CD4-positive, alpha-beta T cell (primary cell): ENCODE measurements at regions not wholly inside any gene's neighbourhood (a gene's known extent, or its start where the extent isn't known, plus 50 kb on each side); places are given as distances from the start of the nearest gene placed in this dataset.

ENCODE experiments used
- ATAC-seq: fragments of 200-7000 bp; cut with Tn5 transposase; one replicate; pipeline ENCODE4 v1.10.0; 2022; ENCODE audit warnings: mild to moderate bottlenecking; ENCODE audit not compliant: poor library complexity
- CTCF ChIA-PET: fragments of 350-600 bp; sonication (Branson Sonifier 250); formaldehyde crosslinking; loops from one replicate; lab custom pipeline; 2021; ENCODE audit warnings: antibody characterized with exemption, inconsistent platforms; lab: Charles Lee
- POLR2A ChIA-PET: fragments of 350-600 bp; sonication (Branson Sonifier 250); formaldehyde crosslinking; loops from one replicate; lab custom pipeline; 2021; ENCODE audit warnings: antibody characterized with exemption, inconsistent platforms; lab: Charles Lee
- DNase-seq, 14 experiments: peaks; one replicate each; pipeline ENCODE4 v3.0.0-alpha.2; 2013 to 2020; ENCODE audit warnings: mixed read lengths in 2 of 14
- H3K27ac ChIP-seq, 2 donors: one replicate each; pipeline versions ENCODE4 v1.5.1 to v1.7.0; 2013; ENCODE audit warnings: low read length in 2 of 2, low read depth in 1 of 2, mild to moderate bottlenecking in 1 of 2
- H3K27me3 ChIP-seq, 2 experiments: 1 replicate in 1 of 2; 2 replicates in 1 of 2; pipeline versions ENCODE4 v1.6.1 to v1.7.0; 2013; ENCODE audit warnings: low read length in 2 of 2, control low read depth in 1 of 2, mild to moderate bottlenecking in 1 of 2, moderate library complexity in 1 of 2; ENCODE audit not compliant: insufficient read depth in 2 of 2, control insufficient read depth in 1 of 2
- H3K36me3 ChIP-seq: one replicate; pipeline ENCODE4 v1.6.1; 2013; ENCODE audit warnings: low read length, control low read depth; ENCODE audit not compliant: insufficient read depth
- H3K4me1 ChIP-seq: one replicate; pipeline ENCODE4 v1.6.1; 2013; ENCODE audit warnings: low read length, control low read depth; ENCODE audit not compliant: insufficient read depth
- H3K4me3 ChIP-seq: one replicate; pipeline ENCODE4 v1.5.1; 2013; ENCODE audit warnings: mild to moderate bottlenecking, low read length, moderate library complexity
- H3K9me3 ChIP-seq, 2 experiments: 1 replicate in 1 of 2; 2 replicates in 1 of 2; pipeline versions ENCODE4 v1.6.1 to v1.7.0; 2013; ENCODE audit warnings: low read length in 2 of 2, mild to moderate bottlenecking in 2 of 2, control low read depth in 1 of 2, moderate library complexity in 1 of 2; ENCODE audit not compliant: control insufficient read depth in 1 of 2, insufficient read depth in 1 of 2
- H3K27ac Mint-ChIP-seq: one replicate; pipeline ENCODE4 v1.8.0; 2020; ENCODE audit warnings: mixed read lengths
- H3K27me3 Mint-ChIP-seq: one replicate; pipeline ENCODE4 v1.8.0; 2021; ENCODE audit warnings: mixed read lengths
- H3K36me3 Mint-ChIP-seq: one replicate; pipeline ENCODE4 v1.8.0; 2021; ENCODE audit warnings: low read depth, mixed read lengths
- H3K4me1 Mint-ChIP-seq: one replicate; pipeline ENCODE4 v1.8.0; 2021; ENCODE audit warnings: low read depth, mixed read lengths
- H3K4me3 Mint-ChIP-seq: one replicate; pipeline ENCODE4 v1.8.0; 2020; ENCODE audit warnings: mild to moderate bottlenecking, mixed read lengths
- H3K9me3 Mint-ChIP-seq: one replicate; pipeline ENCODE4 v1.8.0; 2020; ENCODE audit warnings: mixed read lengths
- intact Hi-C, 2 experiments: fragments of 100-400 bp; cut with DNase I in 1 of 2; cut with micrococcal nuclease in 1 of 2; formaldehyde crosslinking; loops; one replicate each; pipeline versions ENCODE4 v1.15.1 to v1.9.0; 2023 to 2025; cut with DNase I, micrococcal nuclease
- TF ChIP-seq, protein P1 (sequence below): fragments of 200-600 bp; IDR thresholded peaks from one replicate; pipeline ENCODE4 v1.8.0; 2022; ENCODE audit warnings: antibody characterized with exemption, mild to moderate bottlenecking

DNA sequence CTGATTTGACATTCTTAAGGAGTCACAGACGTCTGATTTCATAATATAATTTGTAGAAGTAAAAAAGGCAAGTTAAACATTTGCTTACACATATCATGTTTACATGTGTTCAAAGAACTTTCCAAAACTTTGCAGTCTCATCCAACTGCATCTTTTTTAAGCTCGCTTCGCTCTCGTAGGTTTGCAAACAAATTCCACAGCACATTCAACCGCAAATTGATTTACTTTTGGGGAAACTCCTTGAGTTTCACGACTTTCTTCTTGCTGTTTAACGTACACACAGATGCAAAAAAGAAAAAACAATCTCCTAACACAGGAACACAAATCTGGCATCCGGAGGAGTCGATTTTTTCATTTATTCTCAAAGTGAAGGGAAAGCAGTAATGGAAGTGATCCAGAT, 1149.5 kb downstream of the VRK1 start:
- ChIA-PET CTCF (no interaction called here), POLR2A (no interaction called here)
- H3K4me3 Mint-ChIP-seq: no peak overlapping the region
- Histone ChIP-seq H3K4me1 (no peaks in the 10 kb centered on the region), H3K9me3 (peaks cover 0 to 3% of the 10 kb centered on the region in 2 experiments), H3K27ac (no peak overlapping the region), H3K27me3 (no peaks in the 10 kb centered on the region), H3K4me3 (no peak overlapping the region), H3K36me3 (peaks cover 31% of the 10 kb centered on the region)
- H3K9me3 Mint-ChIP-seq: no peaks in the 10 kb centered on the region
- ATAC-seq (no peak), DNase-seq (no peak)
- no peak overlapping the region for H3K27ac Mint-ChIP-seq
- intact Hi-C loops: no loop called here
- H3K27me3 Mint-ChIP-seq: no peaks in the 10 kb centered on the region
- TF ChIP-seq, protein P1, sequence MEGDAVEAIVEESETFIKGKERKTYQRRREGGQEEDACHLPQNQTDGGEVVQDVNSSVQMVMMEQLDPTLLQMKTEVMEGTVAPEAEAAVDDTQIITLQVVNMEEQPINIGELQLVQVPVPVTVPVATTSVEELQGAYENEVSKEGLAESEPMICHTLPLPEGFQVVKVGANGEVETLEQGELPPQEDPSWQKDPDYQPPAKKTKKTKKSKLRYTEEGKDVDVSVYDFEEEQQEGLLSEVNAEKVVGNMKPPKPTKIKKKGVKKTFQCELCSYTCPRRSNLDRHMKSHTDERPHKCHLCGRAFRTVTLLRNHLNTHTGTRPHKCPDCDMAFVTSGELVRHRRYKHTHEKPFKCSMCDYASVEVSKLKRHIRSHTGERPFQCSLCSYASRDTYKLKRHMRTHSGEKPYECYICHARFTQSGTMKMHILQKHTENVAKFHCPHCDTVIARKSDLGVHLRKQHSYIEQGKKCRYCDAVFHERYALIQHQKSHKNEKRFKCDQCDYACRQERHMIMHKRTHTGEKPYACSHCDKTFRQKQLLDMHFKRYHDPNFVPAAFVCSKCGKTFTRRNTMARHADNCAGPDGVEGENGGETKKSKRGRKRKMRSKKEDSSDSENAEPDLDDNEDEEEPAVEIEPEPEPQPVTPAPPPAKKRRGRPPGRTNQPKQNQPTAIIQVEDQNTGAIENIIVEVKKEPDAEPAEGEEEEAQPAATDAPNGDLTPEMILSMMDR: no peak
- H3K4me1 Mint-ChIP-seq: peaks cover 48% of the 10 kb centered on the region
- peaks cover 88% of the 10 kb centered on the region for H3K36me3 Mint-ChIP-seq

DNA sequence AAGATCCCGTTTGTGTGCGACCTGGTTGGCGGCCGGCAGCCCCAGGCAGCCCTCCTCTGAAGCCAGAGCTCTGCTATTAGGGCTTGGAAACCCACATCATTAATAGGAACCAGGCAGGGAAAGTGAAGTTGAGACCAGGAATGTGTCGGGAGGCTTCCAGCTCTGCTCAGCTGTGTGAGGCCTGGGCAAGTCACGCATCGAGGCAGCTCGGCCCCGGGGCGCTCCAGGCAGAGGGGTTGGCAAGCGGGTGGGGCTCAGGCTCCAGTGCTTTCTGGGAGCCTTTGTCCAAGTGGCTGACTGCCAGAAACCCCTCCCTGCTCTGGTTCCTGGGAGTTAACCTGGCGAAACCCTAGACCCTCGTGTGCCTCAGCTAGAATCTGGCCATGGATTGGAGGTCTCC, 1151.7 kb downstream of the VRK1 start:
- Mint-ChIP-seq H3K9me3 (no peaks in the 10 kb centered on the region), H3K4me1 (peaks cover 58% of the 10 kb centered on the region), H3K4me3 (no peak overlapping the region), H3K27ac (no peak overlapping the region), H3K36me3 (peaks cover 84% of the 10 kb centered on the region), H3K27me3 (no peaks in the 10 kb centered on the region)
- DNase-seq: no peak
- Histone ChIP-seq H3K36me3 (peaks cover 34% of the 10 kb centered on the region), H3K27me3 (no peaks in the 10 kb centered on the region), H3K27ac (no peak overlapping the region), H3K4me3 (no peak overlapping the region), H3K9me3 (no peaks in the 10 kb centered on the region), H3K4me1 (no peaks in the 10 kb centered on the region)
- intact Hi-C loops: no loop called here
- no peak for ATAC-seq
- ChIA-PET CTCF (no interaction called here), POLR2A (no interaction called here)
- TF ChIP-seq, protein P1: no peak

DNA sequence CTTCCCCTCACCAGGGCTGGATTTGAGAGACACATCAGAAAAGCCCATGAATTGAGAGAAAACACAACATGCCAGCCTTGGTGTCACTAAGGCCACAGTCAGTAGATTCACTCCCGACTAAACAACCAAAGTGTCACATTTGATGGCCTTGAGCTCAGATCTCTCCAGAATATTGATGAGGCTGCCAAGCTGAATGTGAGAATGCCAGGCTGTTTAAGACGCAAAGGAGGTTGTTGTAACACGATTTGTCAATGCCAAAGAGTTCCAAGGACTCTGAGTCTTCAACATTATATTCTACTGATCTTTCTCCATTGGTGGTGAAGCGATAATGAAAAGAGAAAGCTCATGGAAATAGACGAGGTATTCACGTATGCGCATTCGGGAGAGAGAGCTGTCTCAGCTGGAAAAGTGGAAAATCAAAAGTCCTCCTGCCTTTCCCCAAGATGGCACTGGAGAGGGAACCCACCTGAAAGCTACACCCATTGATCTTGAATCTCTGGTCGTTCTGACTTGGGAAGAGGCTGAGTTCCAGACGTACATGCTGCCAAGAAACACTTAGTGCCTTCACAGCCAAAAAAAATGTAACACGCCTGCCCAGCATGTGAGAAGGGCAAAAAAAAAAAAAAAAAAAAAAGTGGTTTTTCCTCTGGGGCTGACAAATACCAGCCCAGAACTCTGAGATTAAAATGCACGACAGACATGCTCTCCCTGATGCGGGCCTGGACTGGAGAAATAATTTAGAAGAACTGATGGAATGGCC, 1159.6 kb downstream of the VRK1 start:
- Mint-ChIP-seq H3K4me3 (no peak overlapping the region), H3K27ac (no peak overlapping the region), H3K27me3 (no peaks in the 10 kb centered on the region), H3K4me1 (peaks cover 73% of the 10 kb centered on the region), H3K9me3 (peaks cover 6% of the 10 kb centered on the region), H3K36me3 (peaks cover 94% of the 10 kb centered on the region)
- Histone ChIP-seq H3K4me3 (no peak overlapping the region), H3K36me3 (peaks cover 42% of the 10 kb centered on the region), H3K27me3 (no peaks in the 10 kb centered on the region), H3K4me1 (no peaks in the 10 kb centered on the region), H3K9me3 (peaks cover 3 to 4% of the 10 kb centered on the region in 2 experiments), H3K27ac (no peak overlapping the region)
- POLR2A ChIA-PET: no interaction called here
- TF ChIP-seq, protein P1: no peak
- CTCF ChIA-PET: interaction anchor here (0.7 kb wide), 1 partner anchor 479 kb away, joined by 3 read pairs; no protein-coding TSS in a partner anchor
- intact Hi-C loops: no loop called here
- DNase-seq (no peak), ATAC-seq (no peak)
